GM04504 (cell line): ENCODE measurements at regions not wholly inside any gene's neighbourhood (a gene's known extent, or its start where the extent isn't known, plus 50 kb on each side); places are given as distances from the start of the nearest gene placed in this dataset.
"Not testable (repeated sequence)": the region's sequence is repeated elsewhere in the genome, so short reads cannot be mapped to it uniquely, and the experiment has no call there.

ENCODE experiments used
- DNase-seq: peaks from one replicate; pipeline ENCODE4 v3.0.0-alpha.2; 2012; ENCODE audit warnings: low read depth

DNA sequence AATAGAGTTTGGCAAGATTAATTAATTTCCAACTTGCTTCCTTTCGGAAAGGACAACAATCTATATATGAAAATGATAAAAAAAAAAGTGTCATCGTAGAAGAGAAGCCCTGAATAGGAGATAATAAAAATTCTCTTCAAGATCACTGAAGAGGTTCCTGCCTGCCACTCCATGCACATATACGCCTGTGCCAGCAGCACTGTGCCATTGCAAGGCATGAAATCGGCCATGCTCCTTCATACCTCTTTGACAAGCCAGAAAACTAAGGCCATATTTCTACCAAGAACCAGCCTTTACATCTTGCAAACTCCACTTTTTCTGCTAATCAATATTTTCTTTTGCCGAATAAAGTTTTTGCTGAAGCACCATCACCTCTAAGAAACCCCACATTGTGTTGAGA lies 365.5 kb downstream of the CXXC4 start:
- no peak for DNase-seq

DNA sequence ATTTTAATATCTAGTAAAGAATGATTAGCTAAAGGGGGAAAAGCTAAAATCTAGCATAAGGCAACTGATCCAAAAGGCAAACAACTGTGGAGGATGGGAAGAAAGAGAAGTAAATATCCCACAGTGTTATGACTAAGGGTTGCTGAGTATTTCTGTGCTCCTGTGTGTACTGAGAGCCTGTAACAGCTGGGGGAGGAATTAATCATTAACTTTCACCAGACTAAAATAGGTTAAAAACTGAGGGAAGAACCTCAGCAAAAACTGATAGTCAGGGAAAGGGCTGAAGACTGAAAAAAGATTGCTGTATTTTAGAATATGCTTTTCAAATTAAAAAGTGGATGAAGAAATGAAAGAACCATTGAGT lies 365.9 kb downstream of the CXXC4 start:
- DNase-seq: no peak

DNA sequence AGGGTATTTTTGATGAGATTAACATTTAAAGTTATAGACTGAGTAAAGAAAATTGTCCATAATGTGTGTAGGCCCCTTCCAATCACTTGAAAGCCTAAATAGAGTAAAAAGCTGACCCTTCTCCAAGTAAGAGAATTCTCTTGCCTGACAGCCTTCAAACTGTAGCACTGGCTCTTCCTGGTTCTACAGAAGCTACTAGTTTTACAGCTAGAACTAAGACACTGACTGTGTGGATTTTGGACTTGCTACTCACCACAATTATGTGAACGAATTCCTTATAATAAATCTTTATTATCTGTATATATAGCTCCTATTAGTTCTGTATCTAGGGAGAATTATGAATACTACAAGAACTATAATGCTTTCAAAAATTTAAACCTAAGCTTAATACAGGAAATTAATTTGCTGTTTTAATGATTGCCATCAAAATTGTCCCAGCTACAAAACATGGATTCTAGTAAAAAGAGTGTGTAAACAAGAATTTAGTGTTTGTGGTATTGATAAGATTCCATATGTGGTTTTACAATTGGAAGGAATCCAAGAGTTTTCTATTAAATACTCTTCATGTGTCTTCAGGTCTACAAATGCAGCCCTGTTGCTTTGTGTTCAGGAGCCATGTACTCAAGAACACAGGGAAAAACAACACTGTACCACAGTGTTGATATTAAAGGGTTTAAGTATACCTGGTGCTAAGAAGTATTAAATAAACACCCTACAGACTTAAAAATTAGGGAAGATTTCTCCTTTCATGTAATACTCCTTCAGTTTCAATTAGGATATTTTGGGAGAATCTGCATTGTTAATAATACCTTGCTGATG lies 366.5 kb downstream of the CXXC4 start:
- DNase-seq: no peak

DNA sequence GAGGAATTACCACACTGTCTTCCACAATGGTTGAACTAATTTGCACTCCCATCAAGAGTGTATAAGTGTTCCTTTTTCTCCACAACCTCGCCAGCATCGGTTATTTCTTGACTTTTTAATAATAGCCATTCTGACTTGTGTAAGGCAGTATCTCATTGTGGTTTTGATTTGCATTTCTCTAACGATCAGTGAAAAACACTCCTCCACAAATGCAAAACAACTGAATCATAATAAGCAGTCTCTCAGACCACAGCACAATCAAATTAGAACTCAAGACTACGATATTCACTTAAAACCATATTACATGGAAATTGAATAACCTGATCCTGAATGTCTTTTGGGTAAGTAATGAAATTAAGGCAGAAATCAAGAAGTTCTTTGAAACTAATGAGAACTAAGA lies 371.7 kb downstream of the CXXC4 start:
- DNase-seq: no peak

- no peak for DNase-seq
Observed at GRCh38 chr4:104117776-104118175, 376.9 kb downstream of the CXXC4 start.

GRCh38 chr4:104113850-104114249 lies 380.8 kb downstream of the CXXC4 start:
- DNase-seq: no peak

- DNase-seq: no peak
Observed at GRCh38 chr4:104099141-104099540, 379.4 kb upstream of the TACR3 start.

GRCh38 chr4:104093247-104093646 lies 373.5 kb upstream of the TACR3 start:
- no peak for DNase-seq

DNA sequence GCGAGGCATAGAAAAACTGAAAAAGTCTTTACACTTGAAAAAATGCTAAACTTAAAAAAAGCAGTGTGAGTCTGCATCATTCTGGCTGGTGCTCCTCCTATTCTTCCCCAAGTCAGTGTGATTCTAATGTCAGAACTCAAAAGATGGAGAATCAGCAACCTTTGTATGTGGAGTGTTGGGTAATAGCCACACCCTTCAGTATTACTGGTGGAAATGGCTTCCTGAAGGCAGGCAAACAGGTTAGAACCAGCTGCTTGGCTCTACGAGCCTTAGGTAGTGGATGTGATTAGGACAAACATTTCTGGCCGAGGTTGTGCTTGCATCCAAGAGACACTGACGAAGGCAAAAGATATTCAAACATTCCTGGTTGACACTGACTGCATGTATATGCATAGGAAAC lies 353.4 kb upstream of the TACR3 start:
- no peak for DNase-seq

DNA sequence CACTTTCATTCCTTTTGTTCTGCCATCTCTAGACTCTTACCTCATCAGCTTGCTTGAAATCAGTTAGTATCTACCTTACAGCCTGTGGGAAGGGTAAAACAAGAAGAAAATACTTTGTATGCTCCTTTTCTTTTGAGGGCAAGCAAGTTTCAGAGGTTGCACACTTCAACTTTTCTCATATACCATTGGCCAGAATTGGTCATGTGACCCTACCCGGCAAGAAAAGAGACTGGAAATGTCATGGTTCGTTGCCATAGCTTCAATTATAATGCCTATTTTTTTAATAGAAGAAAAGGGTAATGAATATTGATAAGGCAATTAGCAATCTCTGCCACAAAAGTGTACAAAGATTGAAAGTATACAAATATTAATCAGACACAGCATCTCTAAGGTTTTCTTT lies 346.7 kb upstream of the TACR3 start:
- no peak for DNase-seq

DNA sequence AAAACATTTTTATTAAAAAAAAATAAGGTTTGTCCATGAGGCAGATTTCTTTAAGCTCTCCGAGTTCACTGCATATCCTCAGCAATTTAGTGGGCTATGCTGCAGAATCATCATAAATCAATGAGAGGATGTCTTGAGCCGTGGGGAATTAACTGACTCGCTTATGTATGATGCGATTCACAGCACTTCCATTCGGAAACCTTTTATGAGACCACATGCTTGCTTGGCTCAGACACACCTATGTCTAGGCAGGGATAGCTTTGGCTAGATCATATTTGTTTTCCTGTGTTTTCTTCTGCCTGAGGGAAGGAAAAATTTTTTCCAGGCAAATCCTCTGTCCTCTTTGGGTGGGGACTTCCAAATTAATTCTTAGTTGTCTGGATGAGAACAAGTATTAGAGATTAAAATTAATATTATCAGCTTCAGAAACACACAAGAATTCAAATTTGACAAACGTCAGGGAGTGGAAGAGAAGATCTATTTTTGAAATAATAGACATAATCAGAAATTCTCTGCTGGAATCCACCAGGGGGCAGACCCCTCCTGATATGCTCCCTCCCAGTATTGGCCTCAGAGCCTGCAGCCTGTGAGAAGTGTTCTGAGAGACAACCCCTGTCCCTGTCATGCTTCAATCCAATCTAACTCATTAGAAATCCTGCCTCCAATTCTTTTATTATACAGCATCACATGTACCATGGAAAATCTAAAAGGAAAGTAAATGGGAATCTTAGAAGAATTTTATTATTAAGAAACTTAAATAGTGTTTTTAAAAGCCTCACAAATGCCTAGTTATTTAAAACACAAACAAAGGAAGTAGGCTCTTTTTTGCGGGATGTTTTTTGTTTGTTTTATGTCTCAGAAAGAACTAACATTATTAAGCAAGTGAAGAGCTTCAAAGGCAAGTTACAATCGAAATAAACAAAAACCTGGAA lies 345.1 kb upstream of the TACR3 start:
- DNase-seq: no peak

- no peak for DNase-seq
Observed at GRCh38 chr4:104063341-104063740, 343.6 kb upstream of the TACR3 start.

GRCh38 chr4:104044369-104044768 lies 324.6 kb upstream of the TACR3 start:
- no peak for DNase-seq

GRCh38 chr4:104032896-104033295 lies 313.1 kb upstream of the TACR3 start:
- DNase-seq: no peak

GRCh38 chr4:104025251-104025650 lies 305.5 kb upstream of the TACR3 start:
- DNase-seq: no peak

GRCh38 chr4:104022831-104023230 lies 303.0 kb upstream of the TACR3 start:
- DNase-seq: no peak

- no peak for DNase-seq
Observed at GRCh38 chr4:104022226-104022625, 302.4 kb upstream of the TACR3 start.

- DNase-seq: no peak
Observed at GRCh38 chr4:104020641-104021040, 300.9 kb upstream of the TACR3 start.

GRCh38 chr4:104017213-104017612 lies 297.4 kb upstream of the TACR3 start:
- DNase-seq: no peak

- no peak for DNase-seq
Observed at GRCh38 chr4:104015680-104016079, 295.9 kb upstream of the TACR3 start.

GRCh38 chr4:104010722-104011121 lies 290.9 kb upstream of the TACR3 start:
- no peak for DNase-seq

DNA sequence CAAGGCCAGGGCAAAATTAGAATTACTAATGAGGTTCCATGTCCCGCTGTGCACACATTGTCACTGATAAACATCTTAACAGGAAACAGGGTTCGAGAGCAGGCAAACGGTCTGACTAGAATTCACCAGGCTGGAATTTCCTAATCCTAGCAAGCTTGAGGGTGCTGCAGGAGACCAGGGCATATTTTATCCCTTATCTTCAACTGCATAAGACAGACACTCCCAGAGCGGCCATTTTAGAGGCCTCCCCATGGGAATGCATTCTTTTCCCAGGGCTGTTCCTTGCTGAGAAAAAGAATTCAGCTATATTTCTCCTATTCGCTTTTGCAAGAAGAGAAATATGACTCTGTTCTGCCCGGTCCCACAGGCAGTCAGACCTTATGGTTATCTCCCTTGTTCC lies 282.5 kb upstream of the TACR3 start:
- not testable (repeated sequence) for DNase-seq

DNA sequence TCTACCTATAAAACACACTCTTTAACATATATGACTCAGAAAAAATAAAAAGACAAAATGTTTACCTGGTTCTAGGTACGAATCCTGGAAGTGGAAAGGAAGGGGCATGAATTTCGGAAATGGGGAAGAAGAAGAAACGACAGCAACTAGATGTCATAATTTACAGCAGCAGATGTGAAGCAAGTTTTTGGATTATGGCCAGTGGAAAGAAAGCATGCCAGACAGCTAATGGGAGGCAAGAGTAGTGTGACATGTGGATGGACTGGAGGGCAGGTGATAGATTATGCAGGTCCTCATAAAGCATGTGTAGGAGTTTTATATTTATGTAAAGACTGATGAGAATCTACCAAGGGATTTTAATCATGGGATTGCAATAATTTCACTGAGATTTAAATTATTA lies 279.0 kb upstream of the TACR3 start:
- no peak for DNase-seq
